HG03103 (cell line): ENCODE measurements at regions not wholly inside any gene's neighbourhood (a gene's known extent, or its start where the extent isn't known, plus 50 kb on each side); places are given as distances from the start of the nearest gene placed in this dataset.
"Not testable (repeated sequence)": the region's sequence is repeated elsewhere in the genome, so short reads cannot be mapped to it uniquely, and the experiment has no call there.

Experiments
- ATAC-seq: cut with Tn5 transposase; IDR thresholded peaks from one replicate; pipeline ENCODE4 v1.9.1; 2021; ENCODE audit warnings: low read depth; ENCODE audit not compliant: unreplicated experiment

- ATAC-seq: no peak
Measured at GRCh38 chr12:102299731-102300130, 102.1 kb upstream of the PMCH start.

GRCh38 chr12:102298022-102298421 is 100.4 kb upstream of the PMCH start:
- ATAC-seq: no peak

DNA sequence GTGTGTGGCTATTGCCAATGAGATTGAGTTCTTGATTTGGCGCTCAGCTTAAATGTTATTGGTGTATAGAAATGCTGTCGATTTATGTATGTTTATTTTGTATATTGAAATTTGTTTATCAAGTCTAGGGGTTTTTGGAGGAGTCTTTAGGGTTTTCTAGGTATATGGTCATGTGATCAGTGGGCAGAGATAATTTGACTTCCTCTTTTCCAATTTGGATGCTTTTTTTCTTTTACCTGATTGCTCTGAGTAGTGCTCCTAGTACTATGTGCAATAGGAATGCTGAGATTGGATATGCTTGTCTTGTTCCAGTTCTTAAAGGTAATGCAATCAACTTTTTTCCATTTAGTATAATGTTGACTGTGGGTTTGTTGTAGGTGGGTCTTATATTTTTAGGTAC is 99.8 kb upstream of the PMCH start:
- no peak for ATAC-seq

- no peak for ATAC-seq
Measured at GRCh38 chr12:102294568-102294967, 96.9 kb upstream of the PMCH start.

- ATAC-seq: not testable (repeated sequence)
Measured at GRCh38 chr12:102291498-102292440, 94.1 kb upstream of the PMCH start.

- ATAC-seq: not testable (repeated sequence)
Measured at GRCh38 chr12:102289702-102290101, 92.1 kb upstream of the PMCH start.

DNA sequence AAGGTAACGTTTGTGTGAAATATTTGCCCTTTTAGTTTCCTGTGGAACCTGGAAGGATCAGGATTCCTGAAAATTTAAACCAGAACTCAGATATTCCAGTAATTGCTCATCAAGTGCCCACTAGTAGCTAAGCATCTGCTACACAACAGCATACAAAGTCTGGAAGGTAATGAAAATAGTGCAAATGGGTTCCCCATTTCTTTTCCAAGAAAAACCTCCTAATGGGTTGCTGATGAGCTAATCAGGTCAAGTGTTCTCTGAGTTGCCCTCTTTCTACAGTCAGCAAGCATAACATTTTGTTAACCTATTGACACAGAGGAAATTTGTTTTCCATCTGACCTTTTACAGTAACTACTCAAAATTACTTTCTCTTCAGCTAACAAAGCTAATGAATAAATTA is 83.6 kb upstream of the PMCH start:
- no peak for ATAC-seq

DNA sequence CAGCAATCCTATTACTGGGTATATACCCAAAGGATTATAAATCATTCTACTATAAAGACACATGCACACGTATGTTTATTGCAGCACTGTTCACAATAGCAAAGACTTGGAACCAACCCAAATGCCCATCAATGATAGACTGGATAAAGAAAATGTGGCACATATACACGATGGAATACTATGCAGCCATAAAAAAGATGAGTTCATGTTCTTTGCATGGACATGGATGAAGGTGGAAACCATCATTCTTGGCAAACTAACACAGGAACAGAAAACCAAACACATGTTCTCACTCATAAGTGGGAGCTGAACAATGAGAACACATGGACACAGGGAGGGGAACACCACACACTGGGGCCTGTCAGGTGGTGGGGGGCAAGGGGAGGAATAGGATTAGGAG is 58.1 kb upstream of the PMCH start:
- ATAC-seq: not testable (repeated sequence)

GRCh38 chr12:102251005-102251404 is 53.4 kb upstream of the PMCH start:
- not testable (repeated sequence) for ATAC-seq

DNA sequence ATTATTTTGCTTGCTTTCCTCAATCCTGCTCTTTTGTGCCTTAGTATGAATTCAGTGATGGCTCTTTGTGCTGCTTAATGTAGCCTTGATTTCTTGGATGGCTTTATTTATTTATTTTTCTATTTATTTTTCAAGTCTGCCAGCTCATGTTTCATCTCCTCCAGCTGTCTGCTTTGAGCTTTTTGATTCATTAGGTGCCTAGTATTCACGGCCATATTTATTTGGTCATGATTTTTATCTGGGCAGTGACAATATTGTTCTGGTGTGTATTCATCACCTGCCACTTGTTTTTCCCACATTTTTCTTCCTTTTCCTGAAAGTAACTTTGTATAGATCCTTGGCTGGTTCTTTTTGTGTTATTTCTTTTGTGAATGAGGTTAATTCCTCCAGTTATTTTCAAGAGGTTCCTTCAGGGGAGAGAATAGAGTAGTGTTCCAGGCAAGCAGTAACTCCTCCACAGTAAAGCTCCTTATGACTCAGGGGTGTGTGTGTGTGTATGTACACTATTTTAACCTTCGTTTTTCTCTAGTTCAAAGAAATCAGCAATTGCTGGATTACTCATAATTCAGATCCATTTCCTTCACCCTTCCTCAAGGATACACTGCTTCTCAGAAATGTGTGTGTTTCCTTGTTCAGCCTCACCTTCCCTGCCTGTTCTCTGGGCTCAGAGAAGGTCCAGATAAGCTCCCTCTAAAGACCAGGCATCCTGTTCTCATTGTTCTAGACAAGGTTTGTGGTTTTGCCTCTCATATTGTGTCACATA is 51.6 kb upstream of the PMCH start:
- no peak for ATAC-seq
